Colonic mucosa (tissue), 4 donors: ENCODE measurements at regions not wholly inside any gene's neighbourhood (a gene's known extent, or its start where the extent isn't known, plus 50 kb on each side); places are given as distances from the start of the nearest gene placed in this dataset.
"Not testable (repeated sequence)": the region's sequence is repeated elsewhere in the genome, so short reads cannot be mapped to it uniquely, and the experiment has no call there.

Experiments
- DNase-seq: peaks from one replicate; pipeline ENCODE4 v3.0.0-alpha.2; 2020
- H3K27ac ChIP-seq: fragments of 200-600 bp; one replicate; pipeline ENCODE4 v1.8.0; 2021
- H3K27me3 ChIP-seq: fragments of 200-600 bp; one replicate; pipeline ENCODE4 v1.8.0; 2021
- H3K36me3 ChIP-seq: fragments of 200-600 bp; one replicate; pipeline ENCODE4 v1.8.0; 2021
- H3K4me1 ChIP-seq: fragments of 200-600 bp; one replicate; pipeline ENCODE4 v1.8.0; 2021; ENCODE audit warnings: mild to moderate bottlenecking
- H3K4me3 ChIP-seq: fragments of 200-600 bp; one replicate; pipeline ENCODE4 v1.8.0; 2021
- H3K9ac ChIP-seq, 2 donors: one replicate each; pipeline ENCODE4 v1.7.0; 2013; ENCODE audit warnings: control low read depth in 2 of 2, low read depth in 2 of 2, low read length in 2 of 2
- H3K9me3 ChIP-seq: fragments of 200-600 bp; one replicate; pipeline ENCODE4 v1.8.0; 2021
- intact Hi-C: fragments of 100-400 bp; cut with DNase I; formaldehyde crosslinking; loops from one replicate; pipeline ENCODE4 v1.14.1; 2022
- TF ChIP-seq, protein P1 (sequence below): fragments of 200-600 bp; IDR thresholded peaks from one replicate; pipeline ENCODE4 v1.8.0; 2022; ENCODE audit warnings: antibody characterized with exemption, mild to moderate bottlenecking
- donor health status: healthy.
- donor health status: DM: no; HTN: no; CAD: no.
- donor health status: DM: no; HTN: no; CAD: no.

DNA sequence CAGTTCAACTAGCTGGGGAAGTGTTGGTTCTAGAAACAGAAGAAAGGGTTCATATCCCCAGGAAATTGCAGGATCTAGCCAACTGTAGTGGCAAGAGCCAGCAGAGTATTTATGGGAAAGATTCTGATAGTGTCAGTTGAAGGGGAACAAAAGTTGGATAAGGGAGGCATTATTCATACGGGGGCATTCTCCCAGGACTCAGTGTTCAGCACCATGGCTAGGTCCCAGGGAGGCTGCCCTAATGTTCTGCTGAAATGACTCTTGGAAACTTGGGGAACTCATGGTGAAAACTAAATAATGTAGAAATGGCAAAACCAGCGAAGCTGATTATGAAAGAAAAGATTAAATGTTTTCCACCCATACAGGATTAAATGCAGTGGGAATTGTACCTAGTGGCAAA lies 543.7 kb downstream of the TRIB2 start:
- intact Hi-C loops = no loop called here
- Histone ChIP-seq H3K9me3 (no peaks in the 10 kb centered on the region), H3K27me3 (no peaks in the 10 kb centered on the region), H3K4me3 (no peak overlapping the region), H3K36me3 (no peaks in the 10 kb centered on the region), H3K4me1 (no peaks in the 10 kb centered on the region), H3K27ac (no peak overlapping the region), H3K9ac (no peak overlapping the region)
- TF ChIP-seq, protein P1, sequence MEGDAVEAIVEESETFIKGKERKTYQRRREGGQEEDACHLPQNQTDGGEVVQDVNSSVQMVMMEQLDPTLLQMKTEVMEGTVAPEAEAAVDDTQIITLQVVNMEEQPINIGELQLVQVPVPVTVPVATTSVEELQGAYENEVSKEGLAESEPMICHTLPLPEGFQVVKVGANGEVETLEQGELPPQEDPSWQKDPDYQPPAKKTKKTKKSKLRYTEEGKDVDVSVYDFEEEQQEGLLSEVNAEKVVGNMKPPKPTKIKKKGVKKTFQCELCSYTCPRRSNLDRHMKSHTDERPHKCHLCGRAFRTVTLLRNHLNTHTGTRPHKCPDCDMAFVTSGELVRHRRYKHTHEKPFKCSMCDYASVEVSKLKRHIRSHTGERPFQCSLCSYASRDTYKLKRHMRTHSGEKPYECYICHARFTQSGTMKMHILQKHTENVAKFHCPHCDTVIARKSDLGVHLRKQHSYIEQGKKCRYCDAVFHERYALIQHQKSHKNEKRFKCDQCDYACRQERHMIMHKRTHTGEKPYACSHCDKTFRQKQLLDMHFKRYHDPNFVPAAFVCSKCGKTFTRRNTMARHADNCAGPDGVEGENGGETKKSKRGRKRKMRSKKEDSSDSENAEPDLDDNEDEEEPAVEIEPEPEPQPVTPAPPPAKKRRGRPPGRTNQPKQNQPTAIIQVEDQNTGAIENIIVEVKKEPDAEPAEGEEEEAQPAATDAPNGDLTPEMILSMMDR = no peak
- DNase-seq = no peak

DNA sequence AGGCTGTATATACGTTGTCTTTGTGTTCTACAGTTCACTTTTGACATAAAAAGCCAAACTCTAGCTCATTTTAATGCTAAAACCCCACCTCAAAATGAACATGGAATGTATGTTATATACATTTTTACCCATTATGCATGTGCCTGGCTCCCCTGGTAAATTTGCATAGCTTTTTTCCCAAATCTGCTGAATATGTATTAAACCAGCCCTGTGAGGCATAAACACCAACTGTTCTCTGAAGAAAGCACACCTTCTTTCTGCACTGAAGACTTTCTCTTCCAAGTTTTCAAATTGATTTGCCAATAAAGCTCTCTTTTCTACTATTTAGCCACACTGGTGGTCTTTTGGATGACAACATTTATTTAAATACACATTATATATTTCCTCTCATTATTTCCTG lies 549.4 kb downstream of the TRIB2 start:
- no peak for DNase-seq
- Histone ChIP-seq H3K4me1 (no peaks in the 10 kb centered on the region), H3K27ac (no peak overlapping the region), H3K27me3 (no peaks in the 10 kb centered on the region), H3K9me3 (no peaks in the 10 kb centered on the region), H3K9ac (no peak overlapping the region), H3K4me3 (no peak overlapping the region), H3K36me3 (no peaks in the 10 kb centered on the region)
- TF ChIP-seq, protein P1 = no peak
- intact Hi-C loops = no loop called here

DNA sequence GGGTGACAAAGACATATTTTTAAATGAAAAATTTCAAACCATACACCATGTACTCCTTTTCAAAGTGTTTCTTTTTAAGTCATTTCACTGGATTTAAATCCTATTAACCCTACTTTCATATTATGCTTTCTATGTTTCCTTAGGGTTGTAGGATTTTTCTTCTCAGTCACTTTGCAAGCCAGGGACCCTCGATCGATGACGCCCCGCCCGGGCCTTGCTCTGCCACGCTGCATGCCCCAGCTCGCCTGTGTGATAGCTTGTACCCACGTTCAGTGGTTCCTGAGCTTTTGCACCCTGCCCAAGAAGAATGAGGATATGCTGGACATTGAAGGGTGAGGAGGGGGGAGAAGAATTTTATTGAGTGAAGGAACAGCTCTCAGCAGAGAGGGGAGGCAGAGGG lies 568.0 kb downstream of the TRIB2 start:
- Histone ChIP-seq H3K4me1 (no peaks in the 10 kb centered on the region), H3K4me3 (no peak overlapping the region), H3K36me3 (no peaks in the 10 kb centered on the region), H3K27me3 (no peaks in the 10 kb centered on the region), H3K9ac (no peak overlapping the region), H3K9me3 (no peaks in the 10 kb centered on the region), H3K27ac (no peak overlapping the region)
- intact Hi-C loops = no loop called here
- DNase-seq = no peak
- TF ChIP-seq, protein P1 = no peak

DNA sequence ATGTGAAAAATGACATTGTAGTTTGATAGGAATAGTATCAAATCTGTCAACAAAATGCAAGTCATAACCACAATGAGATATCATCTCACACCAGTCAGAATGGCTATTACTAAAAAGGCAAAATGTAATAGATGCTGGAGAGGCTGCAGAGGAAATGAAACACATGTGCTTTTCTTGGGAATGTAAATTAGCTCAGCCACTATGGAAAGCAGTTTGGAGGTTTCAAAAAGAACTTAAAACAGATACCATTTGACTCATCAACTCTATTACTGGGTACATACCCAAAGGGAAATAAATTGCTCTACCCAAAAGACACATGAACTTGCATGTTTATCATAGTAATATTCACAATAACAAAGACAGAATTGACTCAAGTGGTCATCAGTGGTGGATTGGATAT lies 572.6 kb downstream of the TRIB2 start:
- Histone ChIP-seq H3K27me3 (no peaks in the 10 kb centered on the region), H3K27ac (no peak overlapping the region), H3K9ac (no peak overlapping the region), H3K36me3 (no peaks in the 10 kb centered on the region), H3K9me3 (no peaks in the 10 kb centered on the region), H3K4me1 (no peaks in the 10 kb centered on the region), H3K4me3 (no peak overlapping the region)
- intact Hi-C loops = no loop called here
- no peak for DNase-seq
- TF ChIP-seq, protein P1 = no peak

DNA sequence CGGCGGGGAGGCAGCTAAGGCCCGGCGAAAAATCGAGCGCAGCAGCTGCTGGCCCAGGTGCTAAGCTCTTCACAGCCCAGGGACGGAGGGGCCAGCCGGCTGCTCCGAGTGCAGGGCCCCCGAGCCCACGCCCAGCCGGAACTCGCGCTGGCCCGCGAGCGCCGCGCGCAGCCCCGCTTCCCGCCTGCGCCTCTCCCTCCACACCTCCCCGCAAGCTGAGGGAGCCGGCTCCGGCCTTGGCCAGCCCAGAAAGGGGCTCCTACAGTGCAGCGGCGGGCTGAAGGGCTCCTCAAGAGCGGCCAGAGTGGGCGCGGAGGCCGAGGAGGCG lies 591.7 kb downstream of the TRIB2 start:
- intact Hi-C loops, H3K4me3 ChIP-seq, H3K4me1 ChIP-seq, H3K36me3 ChIP-seq, DNase-seq, H3K9me3 ChIP-seq, H3K9ac ChIP-seq, H3K27ac ChIP-seq, H3K27me3 ChIP-seq: not testable (repeated sequence)

DNA sequence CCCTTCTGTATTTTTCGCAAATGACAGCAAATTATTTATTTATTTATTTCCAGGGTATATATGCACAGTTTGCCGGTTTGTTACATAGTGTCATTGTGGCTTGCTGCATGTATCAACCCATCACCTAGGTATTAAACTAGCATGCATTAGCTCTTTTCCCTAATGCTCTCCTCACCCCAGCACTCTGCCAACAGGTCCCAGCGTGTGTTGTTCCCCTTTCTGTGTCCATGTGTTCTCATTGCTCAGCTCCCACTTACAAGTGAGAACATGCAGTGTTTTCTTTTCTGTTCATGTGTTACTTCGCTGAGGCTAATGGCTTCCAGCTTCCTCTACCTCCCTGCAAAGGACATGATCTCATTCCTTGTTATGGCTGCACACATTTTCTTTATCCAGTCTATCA lies 592.3 kb downstream of the TRIB2 start:
- intact Hi-C loops = no loop called here
- H3K4me1 ChIP-seq = no peaks in the 10 kb centered on the region
- H3K27ac ChIP-seq = no peak overlapping the region
- DNase-seq = no peak
- no peaks in the 10 kb centered on the region for H3K27me3 ChIP-seq
- no peaks in the 10 kb centered on the region for H3K36me3 ChIP-seq
- no peak overlapping the region for H3K9ac ChIP-seq
- no peak overlapping the region for H3K4me3 ChIP-seq
- no peaks in the 10 kb centered on the region for H3K9me3 ChIP-seq
- TF ChIP-seq, protein P1 = no peak
